ENCODE measurements at regions not wholly inside any gene's neighbourhood (a gene's known extent, or its start where the extent isn't known, plus 50 kb on each side); places are given as distances from the start of the nearest gene placed in this dataset.
"Not testable (repeated sequence)": the region's sequence is repeated elsewhere in the genome, so short reads cannot be mapped to it uniquely, and the experiment has no call there.

GRCh38 chr1:168403140-168403539, 122.5 kb downstream of the TBX19 start:
- Histone ChIP-seq H3K4me3 (ENCODE audit: low read depth, low read length, poor library complexity, severe bottlenecking) (no peak overlapping the region), H3K27me3 (replicated peaks; ENCODE audit: insufficient read depth, low read depth, low read length, poor library complexity) (peaks cover 5% of the 10 kb centered on the region), H3K36me3 (ENCODE audit: insufficient read depth, low read length, poor library complexity, severe bottlenecking) (no peaks in the 10 kb centered on the region), H3K9me3 (ENCODE audit: low read depth, low read length, poor library complexity, severe bottlenecking) (no peaks in the 10 kb centered on the region), H3K4me1 (ENCODE audit: insufficient read depth, low read length, poor library complexity, severe bottlenecking) (no peaks in the 10 kb centered on the region), H3K27ac (ENCODE audit: low read depth, low read length, poor library complexity, severe bottlenecking) (no peak overlapping the region)
- DNase-seq (ENCODE audit: low spot score) = no peak
- ChIA-PET POLR2A (ENCODE audit: low non-redundant PET) (no interaction called here), CTCF (no interaction called here)
- no TSS peak for BruUV-seq (replicated peaks)
- intact Hi-C loops (cut with micrococcal nuclease; ENCODE audit: unreplicated experiment) = no loop called here
- TF ChIP-seq CTCF (conservative IDR thresholded peaks at IDR 0.05; ENCODE audit: low read depth, low read length) = no peak
- TF ChIP-seq EZH2 (IDR thresholded peaks at IDR 0.05; ENCODE audit: borderline replicate concordance, low read depth, low read length, poor library complexity, severe bottlenecking) = no peak

- POLR2A ChIA-PET (ENCODE audit: low non-redundant PET); H3K36me3 ChIP-seq (ENCODE audit: insufficient read depth, low read length, poor library complexity, severe bottlenecking); CTCF ChIA-PET; intact Hi-C loops (cut with micrococcal nuclease; ENCODE audit: unreplicated experiment); H3K27me3 ChIP-seq (replicated peaks; ENCODE audit: insufficient read depth, low read depth, low read length, poor library complexity); BruUV-seq (replicated peaks); H3K9me3 ChIP-seq (ENCODE audit: low read depth, low read length, poor library complexity, severe bottlenecking); DNase-seq (ENCODE audit: low spot score); H3K4me3 ChIP-seq (ENCODE audit: low read depth, low read length, poor library complexity, severe bottlenecking); H3K4me1 ChIP-seq (ENCODE audit: insufficient read depth, low read length, poor library complexity, severe bottlenecking); H3K27ac ChIP-seq (ENCODE audit: low read depth, low read length, poor library complexity, severe bottlenecking): not testable (repeated sequence)
Observed at GRCh38 chr1:168402466-168402865, 121.8 kb downstream of the TBX19 start.

GRCh38 chr1:168401341-168401740, 120.7 kb downstream of the TBX19 start:
- no peaks in the 10 kb centered on the region for H3K4me1 ChIP-seq (ENCODE audit: insufficient read depth, low read length, poor library complexity, severe bottlenecking)
- BruUV-seq (replicated peaks) = no TSS peak
- H3K4me3 ChIP-seq (ENCODE audit: low read depth, low read length, poor library complexity, severe bottlenecking) = no peak overlapping the region
- no peak for DNase-seq (ENCODE audit: low spot score)
- ChIA-PET POLR2A (ENCODE audit: low non-redundant PET) (no interaction called here), CTCF (no interaction called here)
- H3K27ac ChIP-seq (ENCODE audit: low read depth, low read length, poor library complexity, severe bottlenecking) = no peak overlapping the region
- TF ChIP-seq EZH2 (IDR thresholded peaks at IDR 0.05; ENCODE audit: borderline replicate concordance, low read depth, low read length, poor library complexity, severe bottlenecking) = no peak
- H3K9me3 ChIP-seq (ENCODE audit: low read depth, low read length, poor library complexity, severe bottlenecking) = no peaks in the 10 kb centered on the region
- intact Hi-C loops (cut with micrococcal nuclease; ENCODE audit: unreplicated experiment) = no loop called here
- H3K36me3 ChIP-seq (ENCODE audit: insufficient read depth, low read length, poor library complexity, severe bottlenecking) = no peaks in the 10 kb centered on the region
- H3K27me3 ChIP-seq (replicated peaks; ENCODE audit: insufficient read depth, low read depth, low read length, poor library complexity) = peaks cover 5% of the 10 kb centered on the region

GRCh38 chr1:168400139-168400538, 119.5 kb downstream of the TBX19 start:
- no peaks in the 10 kb centered on the region for H3K36me3 ChIP-seq (ENCODE audit: insufficient read depth, low read length, poor library complexity, severe bottlenecking)
- no TSS peak for BruUV-seq (replicated peaks)
- H3K4me1 ChIP-seq (ENCODE audit: insufficient read depth, low read length, poor library complexity, severe bottlenecking) = no peaks in the 10 kb centered on the region
- peaks cover 5% of the 10 kb centered on the region for H3K27me3 ChIP-seq (replicated peaks; ENCODE audit: insufficient read depth, low read depth, low read length, poor library complexity)
- POLR2A ChIA-PET (ENCODE audit: low non-redundant PET) = no interaction called here
- intact Hi-C loops (cut with micrococcal nuclease; ENCODE audit: unreplicated experiment) = no loop called here
- H3K9me3 ChIP-seq (ENCODE audit: low read depth, low read length, poor library complexity, severe bottlenecking) = no peaks in the 10 kb centered on the region
- no peak overlapping the region for H3K27ac ChIP-seq (ENCODE audit: low read depth, low read length, poor library complexity, severe bottlenecking)
- DNase-seq (ENCODE audit: low spot score) = no peak
- H3K4me3 ChIP-seq (ENCODE audit: low read depth, low read length, poor library complexity, severe bottlenecking) = no peak overlapping the region
- CTCF ChIA-PET = no interaction called here
- TF ChIP-seq EZH2 (IDR thresholded peaks at IDR 0.05; ENCODE audit: borderline replicate concordance, low read depth, low read length, poor library complexity, severe bottlenecking) = no peak

GRCh38 chr1:168397806-168398205, 117.1 kb downstream of the TBX19 start:
- ChIA-PET CTCF (no interaction called here), POLR2A (ENCODE audit: low non-redundant PET) (no interaction called here)
- no peaks in the 10 kb centered on the region for H3K36me3 ChIP-seq (ENCODE audit: insufficient read depth, low read length, poor library complexity, severe bottlenecking)
- peaks cover 3% of the 10 kb centered on the region for H3K27me3 ChIP-seq (replicated peaks; ENCODE audit: insufficient read depth, low read depth, low read length, poor library complexity)
- intact Hi-C loops (cut with micrococcal nuclease; ENCODE audit: unreplicated experiment) = no loop called here
- no peak for DNase-seq (ENCODE audit: low spot score)
- no peaks in the 10 kb centered on the region for H3K4me1 ChIP-seq (ENCODE audit: insufficient read depth, low read length, poor library complexity, severe bottlenecking)
- TF ChIP-seq CTCF (conservative IDR thresholded peaks at IDR 0.05; ENCODE audit: low read depth, low read length) = no peak
- no peak for TF ChIP-seq EZH2 (IDR thresholded peaks at IDR 0.05; ENCODE audit: borderline replicate concordance, low read depth, low read length, poor library complexity, severe bottlenecking)
- no TSS peak for BruUV-seq (replicated peaks)
- no peaks in the 10 kb centered on the region for H3K9me3 ChIP-seq (ENCODE audit: low read depth, low read length, poor library complexity, severe bottlenecking)
- H3K4me3 ChIP-seq (ENCODE audit: low read depth, low read length, poor library complexity, severe bottlenecking) = no peak overlapping the region
- H3K27ac ChIP-seq (ENCODE audit: low read depth, low read length, poor library complexity, severe bottlenecking) = no peak overlapping the region

All from A673 (cell line).